ENCODE measurements at regions not wholly inside any gene's neighbourhood (a gene's known extent, or its start where the extent isn't known, plus 50 kb on each side); places are given as distances from the start of the nearest gene placed in this dataset.

DNA sequence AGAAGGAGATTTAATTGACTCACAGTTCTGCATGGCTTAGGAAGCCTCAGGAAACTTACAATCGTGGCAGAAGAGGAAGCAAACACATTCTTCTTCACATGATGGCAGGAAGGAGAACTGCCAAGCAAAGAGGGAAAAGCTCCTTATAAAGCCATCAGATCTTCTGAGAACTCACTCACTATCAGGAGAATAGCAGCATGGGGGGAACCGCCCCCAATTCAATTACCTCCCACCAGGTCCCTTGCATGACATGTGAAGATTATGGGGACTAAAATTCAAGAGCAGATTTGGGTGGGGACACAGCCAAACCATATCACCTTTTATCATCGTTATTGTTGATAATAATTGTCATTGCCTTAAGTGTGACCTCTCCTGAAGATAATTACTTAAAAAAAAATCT, 197.9 kb upstream of the SLC14A2 start:
- Histone ChIP-seq H3K36me3 (no peaks in the 10 kb centered on the region), H3K27me3 (no peaks in the 10 kb centered on the region), H3K4me1 (ENCODE audit: control insufficient read depth in 1 of 2, insufficient read depth in 1 of 2, low read depth in 1 of 2, low read length in 1 of 2) (no peaks in the 10 kb centered on the region), H3K9me3 (no peaks in the 10 kb centered on the region), H3K27ac (no peak overlapping the region), H3K4me3 (ENCODE audit: low read depth in 1 of 2, low read length in 1 of 2) (no peak overlapping the region)
- no peak for TF ChIP-seq CTCF (IDR thresholded peaks at IDR 0.05)

GRCh38 chr18:45423659-45424058, 191.6 kb upstream of the SLC14A2 start:
- Histone ChIP-seq H3K27me3 (no peaks in the 10 kb centered on the region), H3K36me3 (no peaks in the 10 kb centered on the region), H3K4me3 (ENCODE audit: low read depth in 1 of 2, low read length in 1 of 2) (no peak overlapping the region), H3K9me3 (no peaks in the 10 kb centered on the region), H3K4me1 (ENCODE audit: control insufficient read depth in 1 of 2, insufficient read depth in 1 of 2, low read depth in 1 of 2, low read length in 1 of 2) (no peaks in the 10 kb centered on the region), H3K27ac (no peak overlapping the region)
- TF ChIP-seq CTCF (IDR thresholded peaks at IDR 0.05), result no peak

GRCh38 chr18:45430041-45430440, 185.2 kb upstream of the SLC14A2 start:
- H3K4me1 ChIP-seq (ENCODE audit: control insufficient read depth in 1 of 2, insufficient read depth in 1 of 2, low read depth in 1 of 2, low read length in 1 of 2), result no peaks in the 10 kb centered on the region
- H3K4me3 ChIP-seq (ENCODE audit: low read depth in 1 of 2, low read length in 1 of 2), result no peak overlapping the region
- TF ChIP-seq CTCF (IDR thresholded peaks at IDR 0.05), result no peak
- H3K27ac ChIP-seq, result no peak overlapping the region
- no peaks in the 10 kb centered on the region for H3K27me3 ChIP-seq
- no peaks in the 10 kb centered on the region for H3K36me3 ChIP-seq
- no peaks in the 10 kb centered on the region for H3K9me3 ChIP-seq

- no peak for TF ChIP-seq CTCF (IDR thresholded peaks at IDR 0.05)
- no peaks in the 10 kb centered on the region for H3K9me3 ChIP-seq
- no peaks in the 10 kb centered on the region for H3K36me3 ChIP-seq
- H3K27ac ChIP-seq, result no peak overlapping the region
- no peaks in the 10 kb centered on the region for H3K27me3 ChIP-seq
- no peaks in the 10 kb centered on the region for H3K4me1 ChIP-seq (ENCODE audit: control insufficient read depth in 1 of 2, insufficient read depth in 1 of 2, low read depth in 1 of 2, low read length in 1 of 2)
- no peak overlapping the region for H3K4me3 ChIP-seq (ENCODE audit: low read depth in 1 of 2, low read length in 1 of 2)
These were observed 179.5 kb upstream of the SLC14A2 start for GRCh38 chr18:45435810-45436209.

- H3K4me1 ChIP-seq (ENCODE audit: control insufficient read depth in 1 of 2, insufficient read depth in 1 of 2, low read depth in 1 of 2, low read length in 1 of 2), result no peaks in the 10 kb centered on the region
- H3K27me3 ChIP-seq, result no peaks in the 10 kb centered on the region
- TF ChIP-seq CTCF (IDR thresholded peaks at IDR 0.05), result no peak
- H3K36me3 ChIP-seq, result no peaks in the 10 kb centered on the region
- H3K4me3 ChIP-seq (ENCODE audit: low read depth in 1 of 2, low read length in 1 of 2), result no peak overlapping the region
- no peaks in the 10 kb centered on the region for H3K9me3 ChIP-seq
- no peak overlapping the region for H3K27ac ChIP-seq
These were observed 177.9 kb upstream of the SLC14A2 start for GRCh38 chr18:45437366-45437765.

Data from neutrophil (primary cell).